ENCODE measurements at regions not wholly inside any gene's neighbourhood (a gene's known extent, or its start where the extent isn't known, plus 50 kb on each side); places are given as distances from the start of the nearest gene placed in this dataset.
"Not testable (repeated sequence)": the region's sequence is repeated elsewhere in the genome, so short reads cannot be mapped to it uniquely, and the experiment has no call there.

DNA sequence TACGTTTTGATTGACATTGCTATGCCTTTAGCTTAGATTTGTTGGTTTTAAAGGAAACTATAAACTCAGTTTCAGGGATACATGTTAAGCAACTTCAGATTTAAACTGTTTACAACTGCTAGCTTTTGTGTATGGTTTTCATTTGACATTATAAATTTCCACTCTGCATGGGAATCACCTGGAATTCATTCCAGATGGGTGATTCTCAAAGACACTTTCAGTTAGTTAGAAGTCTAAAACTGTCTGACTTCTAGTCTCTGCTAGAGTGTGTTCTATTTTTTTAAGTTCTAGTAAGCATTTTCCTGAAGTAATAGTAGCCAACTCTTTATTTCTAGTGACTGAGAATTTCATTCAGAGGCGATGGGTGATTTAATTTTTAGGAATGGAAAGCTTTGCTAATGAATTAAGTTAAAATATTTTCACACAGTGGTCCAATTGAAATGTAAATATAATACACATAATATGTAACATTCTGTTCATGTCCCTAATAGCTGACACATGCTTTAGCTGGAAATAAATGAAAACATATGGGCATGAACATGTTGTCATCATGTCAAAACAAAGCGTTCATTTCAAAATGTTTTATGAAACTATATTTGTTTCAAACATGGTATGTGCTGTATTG is 58.3 kb upstream of the CSNK1A1L start:
- Histone ChIP-seq H4K20me1 (ENCODE audit: insufficient read depth, low read length) (no peaks in the 10 kb centered on the region), H3K4me2 (ENCODE audit: low read depth, low read length) (no peak overlapping the region), H3K9me3 (replicated peaks; ENCODE audit: insufficient read depth, low read length) (no peaks in the 10 kb centered on the region), H3K27me3 (replicated peaks; ENCODE audit: insufficient read depth, low read length) (no peaks in the 10 kb centered on the region), H3K9me2 (replicated peaks; ENCODE audit: insufficient read depth, low read length) (no peaks in the 10 kb centered on the region), H3F3A (ENCODE audit: insufficient read depth, low read length) (no peaks in the 10 kb centered on the region), H3K27ac (ENCODE audit: low read length) (no peak overlapping the region), H3K4me1 (ENCODE audit: low read length) (no peaks in the 10 kb centered on the region), H3K4me3 (ENCODE audit: low read length) (no peak overlapping the region), H3K79me2 (ENCODE audit: low read length) (no peaks in the 10 kb centered on the region), H2AFZ (ENCODE audit: low read length) (no peak overlapping the region), H3K36me3 (replicated peaks; ENCODE audit: insufficient read depth, low read length) (no peaks in the 10 kb centered on the region), H3K9ac (ENCODE audit: low read length) (no peak overlapping the region)
- DNase-seq, result no peak
- TF ChIP-seq, protein P1, sequence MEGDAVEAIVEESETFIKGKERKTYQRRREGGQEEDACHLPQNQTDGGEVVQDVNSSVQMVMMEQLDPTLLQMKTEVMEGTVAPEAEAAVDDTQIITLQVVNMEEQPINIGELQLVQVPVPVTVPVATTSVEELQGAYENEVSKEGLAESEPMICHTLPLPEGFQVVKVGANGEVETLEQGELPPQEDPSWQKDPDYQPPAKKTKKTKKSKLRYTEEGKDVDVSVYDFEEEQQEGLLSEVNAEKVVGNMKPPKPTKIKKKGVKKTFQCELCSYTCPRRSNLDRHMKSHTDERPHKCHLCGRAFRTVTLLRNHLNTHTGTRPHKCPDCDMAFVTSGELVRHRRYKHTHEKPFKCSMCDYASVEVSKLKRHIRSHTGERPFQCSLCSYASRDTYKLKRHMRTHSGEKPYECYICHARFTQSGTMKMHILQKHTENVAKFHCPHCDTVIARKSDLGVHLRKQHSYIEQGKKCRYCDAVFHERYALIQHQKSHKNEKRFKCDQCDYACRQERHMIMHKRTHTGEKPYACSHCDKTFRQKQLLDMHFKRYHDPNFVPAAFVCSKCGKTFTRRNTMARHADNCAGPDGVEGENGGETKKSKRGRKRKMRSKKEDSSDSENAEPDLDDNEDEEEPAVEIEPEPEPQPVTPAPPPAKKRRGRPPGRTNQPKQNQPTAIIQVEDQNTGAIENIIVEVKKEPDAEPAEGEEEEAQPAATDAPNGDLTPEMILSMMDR (IDR thresholded peaks at IDR 0.05; ENCODE audit: low read length), result no peak
- TF ChIP-seq EZH2phosphoT487 (IDR thresholded peaks at IDR 0.05; ENCODE audit: low read length) (no peak), EZH2 (optimal IDR thresholded peaks at IDR 0.05; ENCODE audit: low read depth, low read length) (no peak)

DNA sequence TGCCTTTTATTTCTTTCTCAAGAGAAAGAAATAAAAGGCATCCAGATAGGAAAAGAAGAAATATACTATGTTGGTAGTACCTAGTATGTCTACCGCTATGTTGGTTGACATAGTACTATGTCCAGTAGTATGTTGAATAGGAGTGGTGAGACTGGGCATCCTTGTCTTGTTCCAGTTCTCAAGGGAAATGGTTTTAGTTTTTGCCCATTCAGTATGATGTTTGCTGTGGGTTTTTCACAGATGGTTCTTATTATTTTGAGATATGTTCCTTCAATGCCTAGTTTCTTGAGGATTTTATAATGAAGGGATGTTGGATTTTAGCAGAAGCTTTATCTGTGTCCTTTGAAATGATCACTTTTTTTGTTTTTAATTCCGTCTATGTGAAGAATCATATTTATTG is 53.0 kb upstream of the CSNK1A1L start:
- no peak for DNase-seq
- Histone ChIP-seq H3K4me2 (ENCODE audit: low read depth, low read length) (no peak overlapping the region), H3K9me2 (replicated peaks; ENCODE audit: insufficient read depth, low read length) (no peaks in the 10 kb centered on the region), H3K9me3 (replicated peaks; ENCODE audit: insufficient read depth, low read length) (no peaks in the 10 kb centered on the region), H4K20me1 (ENCODE audit: insufficient read depth, low read length) (no peaks in the 10 kb centered on the region), H3K4me1 (ENCODE audit: low read length) (no peaks in the 10 kb centered on the region), H3K9ac (ENCODE audit: low read length) (no peak overlapping the region), H3K27ac (ENCODE audit: low read length) (no peak overlapping the region), H3F3A (ENCODE audit: insufficient read depth, low read length) (no peaks in the 10 kb centered on the region), H3K4me3 (ENCODE audit: low read length) (no peak overlapping the region), H3K36me3 (replicated peaks; ENCODE audit: insufficient read depth, low read length) (no peaks in the 10 kb centered on the region), H2AFZ (ENCODE audit: low read length) (no peak overlapping the region), H3K27me3 (replicated peaks; ENCODE audit: insufficient read depth, low read length) (no peaks in the 10 kb centered on the region), H3K79me2 (ENCODE audit: low read length) (no peaks in the 10 kb centered on the region)
- TF ChIP-seq, protein P1 (IDR thresholded peaks at IDR 0.05; ENCODE audit: low read length), result no peak
- TF ChIP-seq EZH2 (optimal IDR thresholded peaks at IDR 0.05; ENCODE audit: low read depth, low read length) (no peak), EZH2phosphoT487 (IDR thresholded peaks at IDR 0.05; ENCODE audit: low read length) (no peak)

DNA sequence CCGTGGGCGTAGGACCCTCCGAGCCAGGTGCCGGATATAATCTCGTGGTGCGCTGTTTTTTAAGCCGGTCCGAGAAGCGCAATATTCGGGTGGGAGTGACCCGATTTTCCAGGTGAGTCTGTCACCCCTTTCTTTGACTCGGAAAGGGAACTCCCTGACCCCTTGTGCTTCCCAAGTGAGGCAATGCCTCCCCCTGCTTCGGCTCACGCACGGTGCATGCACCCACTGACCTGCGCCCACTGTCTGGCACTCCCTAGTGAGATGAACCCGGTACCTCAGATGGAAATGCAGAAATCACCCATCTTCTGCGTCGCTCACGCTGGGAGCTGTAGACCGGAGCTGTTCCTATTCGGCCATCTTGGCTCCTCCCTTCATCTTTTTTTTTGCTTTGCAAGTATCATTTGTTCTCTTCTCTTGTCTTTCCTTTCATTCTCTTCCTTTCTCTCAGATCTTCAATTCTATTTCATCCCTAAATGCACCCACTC is 50.2 kb upstream of the CSNK1A1L start:
- H2AFZ ChIP-seq (ENCODE audit: low read length); H4K20me1 ChIP-seq (ENCODE audit: insufficient read depth, low read length); H3K4me2 ChIP-seq (ENCODE audit: low read depth, low read length); H3K4me1 ChIP-seq (ENCODE audit: low read length); H3K9me2 ChIP-seq (replicated peaks; ENCODE audit: insufficient read depth, low read length); H3K27me3 ChIP-seq (replicated peaks; ENCODE audit: insufficient read depth, low read length); H3K27ac ChIP-seq (ENCODE audit: low read length); H3F3A ChIP-seq (ENCODE audit: insufficient read depth, low read length); H3K4me3 ChIP-seq (ENCODE audit: low read length); H3K9ac ChIP-seq (ENCODE audit: low read length); H3K36me3 ChIP-seq (replicated peaks; ENCODE audit: insufficient read depth, low read length); H3K79me2 ChIP-seq (ENCODE audit: low read length); H3K9me3 ChIP-seq (replicated peaks; ENCODE audit: insufficient read depth, low read length); DNase-seq: not testable (repeated sequence)
